GM19238 (cell line): ENCODE measurements at regions not wholly inside any gene's neighbourhood (a gene's known extent, or its start where the extent isn't known, plus 50 kb on each side); places are given as distances from the start of the nearest gene placed in this dataset.
"Not testable (repeated sequence)": the region's sequence is repeated elsewhere in the genome, so short reads cannot be mapped to it uniquely, and the experiment has no call there.

Experiments used
- DNase-seq: peaks from one replicate; pipeline ENCODE4 v3.0.0; 2011; ENCODE audit warnings: low spot score; ENCODE audit not compliant: insufficient read length

DNA sequence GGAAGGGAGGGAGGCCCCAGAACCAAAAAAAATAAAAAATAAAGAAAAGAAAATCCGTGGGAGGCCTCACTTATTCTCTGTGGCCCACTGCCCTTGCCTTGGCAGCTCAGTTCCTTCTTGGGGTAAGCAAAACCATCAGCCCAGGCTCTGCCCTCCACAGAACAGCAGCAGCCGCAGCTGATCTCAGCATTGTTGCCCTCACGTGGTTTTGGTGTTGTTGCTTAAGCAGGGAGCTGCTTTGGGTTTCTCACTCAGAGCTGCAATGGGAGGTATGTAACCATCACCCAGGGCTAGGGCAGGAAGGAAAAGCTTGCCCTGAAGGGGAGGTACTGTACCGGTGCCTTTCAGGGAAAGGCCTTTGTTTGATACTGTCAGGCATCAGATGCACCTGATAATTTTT, 374.7 kb upstream of the WWC1 start:
- no peak for DNase-seq

DNA sequence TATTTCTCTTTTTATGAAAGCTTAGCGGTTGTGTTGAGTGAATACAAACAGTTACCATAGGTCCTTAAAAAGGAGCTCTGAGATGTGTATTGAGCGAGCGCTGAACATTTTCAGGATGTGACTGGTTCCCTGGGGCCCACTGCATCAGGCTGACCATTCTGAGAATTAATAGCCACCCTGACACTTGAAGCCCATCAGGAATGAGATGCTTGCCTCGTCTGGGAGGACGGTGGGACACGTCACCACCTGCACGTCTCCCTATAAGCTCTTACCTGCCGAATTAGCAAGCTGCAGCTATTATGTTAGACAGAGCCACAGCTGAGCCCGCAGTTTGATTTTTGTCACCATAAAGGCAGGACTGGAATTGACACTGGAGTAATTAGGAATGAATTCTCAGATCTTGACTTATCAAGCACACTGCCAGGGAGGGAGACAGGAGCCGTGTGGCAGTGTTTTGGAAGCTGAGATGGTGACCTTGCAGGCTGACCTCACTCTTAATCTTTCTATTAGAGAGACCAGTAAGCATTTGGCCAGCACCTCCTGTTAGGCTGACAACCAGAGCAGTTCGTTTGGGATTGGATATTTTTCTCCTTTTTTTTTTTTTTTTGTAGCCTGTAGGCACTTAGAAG, 373.1 kb upstream of the WWC1 start:
- no peak for DNase-seq

DNA sequence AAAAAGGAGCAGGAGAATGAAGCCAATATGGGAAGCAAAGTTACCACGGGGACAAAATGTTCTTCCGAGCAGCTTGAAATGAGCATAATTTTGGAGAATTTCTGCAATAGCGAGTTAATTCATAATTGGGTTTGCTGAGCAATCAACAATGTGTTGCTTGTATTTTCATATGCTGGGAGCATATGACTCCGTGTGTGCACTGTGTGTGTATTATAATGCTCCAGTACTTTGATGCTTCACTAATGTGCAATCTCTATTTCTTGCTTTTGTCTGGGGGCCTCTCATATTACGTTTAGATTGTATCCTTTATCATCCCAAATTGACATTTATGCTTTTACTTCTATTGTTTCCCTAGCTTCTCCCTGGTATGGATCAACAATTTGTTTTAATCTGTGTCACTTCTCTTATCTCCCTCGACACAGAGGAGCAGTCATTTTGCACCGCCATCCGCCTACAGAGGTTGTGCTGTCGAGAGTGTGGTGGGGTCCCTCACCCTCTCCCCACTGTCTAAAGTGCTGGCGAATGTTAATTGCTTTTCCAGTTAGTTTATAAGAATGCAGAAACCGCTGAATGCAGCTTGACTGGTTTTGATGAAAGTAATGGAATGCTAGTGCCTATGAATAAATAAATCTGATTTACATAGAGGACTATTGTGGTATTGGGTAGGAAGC, 372.5 kb upstream of the WWC1 start:
- DNase-seq = no peak

DNA sequence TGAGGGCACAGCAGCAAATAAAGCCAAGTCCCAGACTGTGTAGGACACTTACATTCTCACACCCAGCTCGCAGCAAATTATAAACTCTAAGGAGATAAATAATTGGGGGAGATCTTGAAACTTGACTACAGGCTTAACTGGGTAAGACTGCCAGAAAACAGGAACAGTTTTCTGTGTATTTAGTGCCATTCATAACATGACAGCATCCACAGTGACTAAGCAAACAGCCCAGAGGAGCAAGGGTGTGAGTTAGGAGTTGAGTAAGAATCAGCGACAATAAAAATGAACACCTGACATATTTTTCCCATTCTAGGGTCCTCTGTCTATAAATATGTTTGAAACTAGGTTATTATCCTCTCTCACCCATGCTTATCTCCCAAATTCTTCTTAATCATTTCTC, 370.9 kb upstream of the WWC1 start:
- DNase-seq = no peak

DNA sequence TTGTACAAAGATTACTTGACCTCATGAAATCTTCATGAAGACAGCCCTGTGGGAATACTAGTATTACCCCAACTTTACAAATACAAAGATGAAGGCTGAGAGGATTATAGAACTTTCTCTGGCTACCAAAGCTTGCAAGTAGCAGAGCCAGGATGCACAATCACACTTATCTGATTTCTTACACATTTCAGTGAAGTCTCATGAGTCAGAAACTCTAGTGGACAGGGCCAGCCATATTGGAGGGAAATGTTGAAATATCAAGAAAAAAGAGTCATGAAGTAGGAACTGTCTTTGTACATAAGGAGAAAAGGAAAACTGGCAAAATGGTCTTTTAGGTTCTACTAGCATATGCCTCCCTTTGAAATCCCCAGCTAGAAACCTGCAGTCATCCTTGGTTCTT, 369.6 kb upstream of the WWC1 start:
- DNase-seq = no peak

DNA sequence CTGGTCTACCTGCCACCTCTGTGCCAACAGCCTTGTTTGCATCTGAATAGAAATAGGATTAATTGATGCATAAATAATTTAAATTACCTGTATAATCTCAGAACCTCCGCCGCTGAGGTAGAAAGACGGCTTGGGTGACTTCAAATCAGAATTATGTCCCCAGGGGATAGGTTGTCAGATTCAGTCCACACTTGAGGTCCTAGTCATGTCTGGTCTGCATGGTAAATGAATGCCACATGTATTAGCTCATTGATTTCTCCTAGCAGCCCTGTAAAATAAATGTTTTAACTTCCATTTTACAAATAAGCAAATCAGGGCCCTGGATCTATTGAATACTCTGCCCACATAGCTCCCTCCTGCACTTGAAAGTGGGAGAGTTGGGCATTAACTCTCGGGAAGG, 368.0 kb upstream of the WWC1 start:
- no peak for DNase-seq

DNA sequence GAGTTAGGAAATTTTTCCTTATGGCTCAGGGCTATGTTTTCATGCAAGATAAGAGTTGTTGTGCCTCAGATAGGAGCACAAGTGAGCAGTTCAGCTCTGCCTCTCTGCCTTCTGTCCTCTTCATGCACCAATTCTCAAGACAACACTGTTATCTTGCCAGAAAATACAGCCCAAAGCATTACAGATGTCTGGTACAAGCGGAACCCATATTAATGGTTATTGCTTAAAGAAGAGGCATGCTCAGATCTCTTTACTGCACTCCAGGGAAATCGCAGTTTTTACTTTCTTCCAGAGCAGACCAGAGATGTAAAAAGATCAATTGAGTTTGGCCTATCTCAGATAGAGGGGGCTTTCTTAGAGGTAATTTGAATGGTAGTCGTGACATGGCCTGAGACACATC, 361.6 kb upstream of the WWC1 start:
- DNase-seq = no peak

DNA sequence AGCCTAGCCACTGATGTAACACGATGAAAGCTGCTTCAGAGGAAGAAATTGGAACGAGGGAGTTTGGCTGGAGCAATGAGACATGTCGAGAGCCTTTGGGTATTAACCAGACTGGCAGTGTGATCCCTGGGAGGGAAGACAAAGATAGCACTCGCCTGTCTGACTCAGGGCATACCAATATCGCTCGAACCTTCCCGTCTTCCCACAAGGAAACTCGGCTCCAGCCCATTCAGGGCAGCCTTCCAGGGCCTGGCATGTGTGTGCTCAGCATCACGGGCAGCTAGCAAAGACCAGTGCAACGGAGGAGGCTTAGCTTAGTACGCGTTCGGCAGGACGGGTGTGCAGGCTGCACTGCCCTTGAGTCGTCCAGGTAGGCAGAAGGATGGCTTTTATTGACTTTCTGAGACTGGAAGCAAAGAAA, 356.9 kb upstream of the WWC1 start:
- DNase-seq = no peak

DNA sequence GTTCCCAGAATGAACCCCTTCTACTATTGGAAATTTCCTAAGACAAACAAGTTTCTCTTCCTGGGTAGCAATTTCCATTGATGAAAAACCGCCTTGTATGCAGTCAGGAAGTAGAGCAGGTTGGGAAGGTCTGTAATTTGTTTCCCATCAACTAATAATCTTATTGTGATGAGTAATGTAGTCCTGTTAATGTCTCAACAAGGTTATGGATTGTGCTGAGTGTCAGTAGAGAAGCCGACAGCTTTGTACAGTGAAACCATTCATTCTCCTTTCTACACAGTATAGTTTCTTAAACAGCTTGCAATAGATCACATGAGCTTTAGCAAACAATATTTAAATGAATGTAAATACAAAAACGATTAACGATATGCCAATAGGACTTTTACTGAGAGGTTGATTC, 355.4 kb upstream of the WWC1 start:
- DNase-seq = no peak

DNA sequence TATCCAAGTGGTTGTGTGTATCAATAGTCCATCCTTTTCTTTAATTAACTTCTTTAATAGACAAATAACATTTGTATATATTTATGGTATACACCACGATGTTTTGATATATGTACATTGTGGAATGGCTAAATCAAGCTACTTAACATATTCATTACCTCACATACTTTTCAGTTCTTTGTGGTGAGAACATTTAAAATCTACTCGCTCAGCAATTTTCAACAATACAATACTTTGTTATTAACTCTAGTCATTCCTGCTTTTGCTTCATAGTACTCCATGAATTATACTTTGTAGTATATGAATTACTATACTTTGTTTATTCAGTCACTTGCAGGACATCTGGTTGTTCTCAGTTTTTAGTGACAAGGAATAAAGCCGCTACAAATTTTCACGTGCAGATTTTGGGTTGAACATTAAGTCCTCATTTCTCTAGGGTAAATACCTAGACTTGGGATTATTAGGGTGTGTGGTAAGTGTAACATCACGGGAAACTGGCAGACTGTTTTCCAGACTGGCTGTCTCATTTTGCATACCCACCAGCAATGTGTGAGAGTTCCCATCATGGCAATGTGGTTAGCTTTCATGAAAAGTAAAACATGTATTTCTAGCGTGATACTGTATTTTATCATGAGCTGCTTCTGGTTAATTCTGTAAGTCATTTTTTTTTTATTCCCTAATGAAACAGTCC, 354.4 kb upstream of the WWC1 start:
- DNase-seq = no peak

DNA sequence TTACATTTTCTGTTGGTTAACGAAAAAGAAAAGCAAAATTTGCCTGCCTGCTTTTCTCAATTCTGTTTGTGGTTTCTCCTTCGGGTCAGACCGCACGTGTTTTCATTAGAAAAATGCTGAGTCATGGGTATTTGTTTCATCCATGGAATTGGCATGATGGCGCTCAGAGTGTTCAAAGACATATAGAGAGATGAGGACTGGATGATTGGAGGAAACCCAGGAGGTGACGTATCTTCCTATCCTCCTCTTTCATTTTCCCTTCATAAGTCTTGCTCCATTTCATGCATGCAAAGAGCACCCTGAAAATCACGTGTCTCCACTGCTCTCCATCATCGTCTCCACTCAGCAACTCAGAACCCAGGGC, 353.8 kb upstream of the WWC1 start:
- DNase-seq = no peak

DNA sequence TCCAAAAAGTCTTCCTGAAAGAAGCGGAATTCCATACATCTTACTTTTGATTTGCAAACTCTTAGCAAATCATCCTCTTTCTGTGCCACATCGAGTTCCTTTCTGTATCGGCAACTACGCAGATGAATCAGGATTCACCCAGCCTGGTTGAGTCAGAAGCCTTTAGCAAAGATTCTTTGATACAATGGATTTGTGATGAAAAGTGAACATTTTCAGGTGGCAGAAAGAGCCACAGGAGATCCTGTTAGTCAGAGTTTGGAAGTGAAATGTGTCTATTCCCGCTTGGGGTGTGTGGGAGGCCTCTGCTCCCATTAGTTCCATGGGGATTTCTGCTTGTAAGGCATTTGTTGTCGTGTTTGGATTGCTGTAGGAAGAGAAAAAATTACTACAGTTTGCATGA, 351.8 kb upstream of the WWC1 start:
- DNase-seq = no peak

DNA sequence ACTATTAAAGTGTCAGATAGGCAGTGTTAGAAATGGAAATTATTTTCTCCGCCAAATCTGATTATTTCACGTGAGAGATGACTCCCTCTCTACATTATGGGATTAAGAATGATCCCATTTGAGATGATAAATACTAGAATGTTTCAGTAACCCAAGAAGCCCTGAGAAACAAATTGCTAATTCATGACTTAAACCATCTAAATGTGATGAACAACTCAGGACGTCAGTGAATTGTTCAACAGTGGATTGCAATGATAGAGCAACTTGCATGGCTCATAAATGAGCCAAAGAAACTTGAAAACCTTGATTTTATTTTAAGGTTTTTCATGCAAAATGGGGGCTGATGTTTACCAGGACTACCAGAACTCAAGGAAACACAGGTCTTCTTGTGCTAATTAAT, 350.5 kb upstream of the WWC1 start:
- no peak for DNase-seq

DNA sequence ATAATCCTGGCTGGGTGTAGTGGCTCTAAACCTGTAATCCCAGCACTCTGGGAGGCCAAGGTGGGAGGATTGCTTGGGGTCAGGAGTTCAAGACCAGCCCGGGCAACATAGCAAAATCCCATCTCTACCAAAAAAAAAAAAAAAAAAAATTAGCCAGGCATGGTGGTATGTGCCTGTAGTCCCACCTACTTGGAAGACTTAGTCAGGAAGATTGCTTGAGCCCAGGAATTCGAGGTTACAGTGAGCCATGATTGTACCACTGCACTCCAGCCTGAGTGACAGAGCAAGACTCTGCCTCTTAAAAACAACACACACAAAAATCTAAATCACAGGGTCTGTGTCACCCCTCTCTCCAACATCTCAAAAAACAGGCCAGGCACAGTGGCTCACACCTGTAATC, 349.9 kb upstream of the WWC1 start:
- not testable (repeated sequence) for DNase-seq

DNA sequence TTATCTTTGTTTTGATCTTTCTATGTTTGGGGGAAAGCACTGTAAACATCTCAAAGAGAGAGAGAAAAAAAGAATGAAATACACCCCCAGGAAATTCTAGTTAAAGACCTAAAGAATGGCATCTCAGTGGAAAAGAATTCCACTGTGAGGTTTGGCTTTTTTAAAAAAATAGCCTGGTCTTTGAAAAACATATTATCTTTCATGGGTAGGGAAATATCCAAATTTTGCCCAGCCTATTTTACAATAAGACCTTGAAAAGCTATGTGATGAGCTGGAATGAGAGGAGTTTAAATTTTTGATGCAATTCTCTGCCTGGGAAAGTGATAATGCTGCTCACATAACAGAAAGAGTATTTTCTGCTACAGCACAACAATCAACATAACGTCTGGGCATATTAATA, 348.1 kb upstream of the WWC1 start:
- no peak for DNase-seq

DNA sequence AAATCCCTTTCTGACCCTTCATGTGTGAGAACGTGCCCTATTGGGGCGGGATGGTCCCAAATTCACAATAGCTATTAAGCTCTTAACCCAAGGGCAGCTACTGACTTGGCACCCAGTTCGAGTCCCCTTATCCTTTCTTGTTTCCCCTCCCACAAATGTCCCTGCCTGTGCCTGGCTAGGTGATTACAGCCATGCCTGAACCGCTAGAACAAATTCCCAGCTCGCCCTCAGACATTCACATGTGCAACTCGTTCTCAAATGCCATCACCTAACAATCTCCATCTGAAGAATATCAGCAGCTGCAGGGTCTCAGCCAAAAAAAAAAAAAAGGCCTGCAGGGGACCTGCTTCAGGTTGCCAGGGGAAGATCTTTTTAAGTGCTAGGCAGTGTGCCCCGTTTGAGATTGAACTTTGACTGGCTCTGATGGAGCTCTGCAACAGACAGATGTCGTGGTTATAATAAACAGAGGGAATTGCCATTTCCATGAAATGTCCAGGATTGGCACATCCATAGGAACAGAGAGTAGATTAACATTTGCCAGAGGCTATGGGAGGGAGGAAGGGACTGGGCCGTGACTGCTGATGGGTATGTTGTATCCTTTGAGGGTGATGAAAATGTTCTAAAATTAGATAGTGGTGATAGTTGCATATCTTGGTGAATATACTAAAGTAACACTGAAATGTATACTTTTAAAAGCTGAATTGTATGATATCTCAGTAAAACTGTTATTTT, 347.2 kb upstream of the WWC1 start:
- no peak for DNase-seq

DNA sequence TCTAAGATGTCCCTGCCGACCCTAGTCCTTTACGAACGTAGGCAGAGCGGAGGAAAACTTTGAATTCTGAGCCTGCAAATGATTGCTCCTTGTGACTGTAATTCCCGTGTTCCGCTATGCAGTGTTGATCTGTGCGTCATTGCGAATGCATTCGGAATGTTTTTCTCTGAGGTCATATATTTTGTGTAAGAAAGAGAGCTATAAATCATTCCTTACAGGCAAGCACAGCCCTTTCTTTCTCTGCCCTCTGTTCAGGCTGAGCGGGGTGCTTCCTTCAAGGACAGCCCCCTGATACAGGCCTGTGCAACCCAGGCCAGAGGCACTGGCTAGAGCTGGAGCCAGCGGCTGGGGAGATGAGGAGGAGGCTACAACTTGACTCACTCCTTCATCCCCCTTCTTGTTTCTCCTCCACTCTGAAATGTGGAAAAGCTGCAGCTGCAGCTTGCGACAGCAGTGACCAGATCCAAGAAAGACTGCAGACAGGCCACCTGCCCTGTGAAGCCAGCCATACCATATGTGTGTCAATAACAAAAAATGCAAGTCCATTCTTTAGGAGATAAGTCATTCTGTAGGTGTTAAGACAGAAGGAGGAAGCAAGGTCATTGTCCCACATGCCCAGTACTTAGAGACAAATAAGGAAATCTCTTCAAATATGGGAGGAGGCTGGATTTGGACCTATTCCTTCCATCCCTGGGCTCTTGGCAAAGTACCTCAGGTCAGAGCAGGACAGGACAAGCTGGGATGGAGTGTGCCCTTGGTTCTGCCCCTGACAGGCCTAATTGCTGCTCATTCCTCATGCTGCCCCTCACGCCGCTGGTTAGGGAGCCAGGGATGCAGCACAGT, 345.7 kb upstream of the WWC1 start:
- DNase-seq = no peak

DNA sequence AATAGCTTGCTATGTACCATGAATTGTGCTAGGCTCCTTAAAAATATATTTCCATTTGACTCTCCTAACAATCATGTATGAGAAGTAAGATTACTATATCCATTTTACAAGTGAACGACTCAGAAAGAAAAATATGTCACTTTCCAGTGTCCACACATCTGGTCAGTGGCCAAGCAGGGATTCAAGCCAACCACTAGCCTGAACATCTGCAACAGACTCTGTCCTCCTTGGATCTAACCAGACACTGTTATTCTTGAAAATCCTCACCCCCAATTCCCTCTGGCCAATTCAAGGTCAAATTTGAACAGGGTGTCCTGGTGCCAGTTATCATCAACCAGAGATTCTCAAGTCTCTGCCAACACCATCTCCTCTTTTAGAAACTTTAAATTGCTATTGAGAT, 344.1 kb upstream of the WWC1 start:
- no peak for DNase-seq

DNA sequence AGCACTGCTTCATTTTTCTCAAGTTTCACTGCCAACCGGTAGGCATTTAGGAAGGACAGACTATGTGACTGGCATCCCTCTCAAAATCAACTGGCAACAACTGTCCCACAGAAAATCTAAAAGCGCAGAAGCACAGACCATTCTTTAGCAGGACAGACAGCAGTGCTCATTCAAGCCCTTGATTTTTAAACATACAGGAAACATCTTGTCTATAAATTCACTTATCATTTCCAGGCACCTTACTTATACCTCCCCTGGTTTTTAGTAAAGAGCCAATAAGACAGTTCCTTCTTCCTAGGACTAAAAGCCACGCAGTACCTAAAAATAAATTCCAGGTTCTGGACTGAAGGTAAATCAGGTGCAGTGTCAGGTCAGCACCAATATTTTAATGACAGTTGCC, 343.2 kb upstream of the WWC1 start:
- no peak for DNase-seq

DNA sequence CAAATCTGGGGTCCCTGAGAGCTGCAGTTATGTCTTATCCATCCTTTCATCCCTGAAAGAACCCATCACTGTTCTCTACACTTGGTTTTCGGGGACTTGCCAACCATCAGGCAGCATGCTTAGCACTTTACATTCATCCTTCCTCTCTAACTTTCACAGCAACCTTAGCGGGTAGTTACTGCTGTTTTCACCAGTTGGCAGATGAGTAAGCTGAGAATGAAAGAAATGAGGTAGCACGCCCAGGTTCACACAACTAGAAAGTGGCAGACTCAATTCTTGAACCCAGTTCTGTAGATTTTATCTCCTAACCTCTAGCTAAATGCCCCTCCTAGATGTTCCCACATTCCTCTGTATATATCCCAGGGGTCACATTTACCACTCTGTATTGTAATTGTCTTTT, 342.0 kb upstream of the WWC1 start:
- no peak for DNase-seq

DNA sequence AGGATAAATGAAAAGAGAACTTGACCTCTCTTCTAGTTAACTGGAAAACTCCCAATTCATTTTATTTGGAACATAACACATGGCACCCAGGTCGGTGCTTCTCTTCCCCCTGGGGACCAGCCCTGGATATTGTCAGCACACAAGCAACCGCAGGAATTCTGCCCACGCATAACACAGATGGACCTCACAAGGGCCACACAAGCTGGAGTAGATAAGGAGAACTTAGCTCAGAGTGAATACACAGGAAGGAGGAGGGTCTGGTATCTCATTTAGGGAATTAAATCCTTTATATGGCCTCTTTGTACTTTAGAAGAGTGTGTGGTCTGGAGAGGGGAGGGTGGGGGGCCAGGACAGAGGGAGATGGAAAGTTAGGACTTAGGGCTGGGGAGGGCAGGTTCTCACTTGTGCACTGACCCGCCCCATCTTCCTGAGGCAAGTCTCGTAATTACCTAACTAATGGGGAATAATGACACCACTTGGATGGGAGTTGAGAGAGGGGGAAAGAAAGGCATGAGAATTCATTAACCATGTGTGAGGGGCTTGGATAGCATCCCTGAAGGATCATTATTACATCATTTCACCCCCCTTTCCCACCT, 341.2 kb upstream of the WWC1 start:
- no peak for DNase-seq
